ENCODE measurements at regions not wholly inside any gene's neighbourhood (a gene's known extent, or its start where the extent isn't known, plus 50 kb on each side); places are given as distances from the start of the nearest gene placed in this dataset.

DNA sequence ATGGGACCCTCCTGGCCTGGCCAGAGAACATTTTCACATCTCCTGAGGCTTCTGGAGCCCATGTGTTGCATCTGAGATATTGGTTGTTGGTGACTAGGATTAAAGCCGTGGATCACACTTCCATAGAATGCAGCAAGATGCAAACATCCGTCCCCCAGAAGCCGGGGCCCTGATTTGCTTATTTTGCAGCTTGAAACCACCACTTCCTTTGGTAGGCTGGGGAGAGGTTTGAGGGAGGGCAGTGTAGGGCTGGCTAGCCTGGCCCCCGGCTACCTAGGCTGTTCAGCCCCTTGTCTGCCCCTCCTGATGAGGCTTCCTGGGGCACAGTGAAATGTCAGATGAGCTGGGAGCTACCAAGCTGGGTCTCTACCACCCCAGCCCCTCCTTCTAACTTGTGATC is 209.7 kb upstream of the PWP1 start:
- TF ChIP-seq, protein P1, sequence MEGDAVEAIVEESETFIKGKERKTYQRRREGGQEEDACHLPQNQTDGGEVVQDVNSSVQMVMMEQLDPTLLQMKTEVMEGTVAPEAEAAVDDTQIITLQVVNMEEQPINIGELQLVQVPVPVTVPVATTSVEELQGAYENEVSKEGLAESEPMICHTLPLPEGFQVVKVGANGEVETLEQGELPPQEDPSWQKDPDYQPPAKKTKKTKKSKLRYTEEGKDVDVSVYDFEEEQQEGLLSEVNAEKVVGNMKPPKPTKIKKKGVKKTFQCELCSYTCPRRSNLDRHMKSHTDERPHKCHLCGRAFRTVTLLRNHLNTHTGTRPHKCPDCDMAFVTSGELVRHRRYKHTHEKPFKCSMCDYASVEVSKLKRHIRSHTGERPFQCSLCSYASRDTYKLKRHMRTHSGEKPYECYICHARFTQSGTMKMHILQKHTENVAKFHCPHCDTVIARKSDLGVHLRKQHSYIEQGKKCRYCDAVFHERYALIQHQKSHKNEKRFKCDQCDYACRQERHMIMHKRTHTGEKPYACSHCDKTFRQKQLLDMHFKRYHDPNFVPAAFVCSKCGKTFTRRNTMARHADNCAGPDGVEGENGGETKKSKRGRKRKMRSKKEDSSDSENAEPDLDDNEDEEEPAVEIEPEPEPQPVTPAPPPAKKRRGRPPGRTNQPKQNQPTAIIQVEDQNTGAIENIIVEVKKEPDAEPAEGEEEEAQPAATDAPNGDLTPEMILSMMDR (IDR thresholded peaks at IDR 0.05; ENCODE audit: insufficient read depth, low read length) = no peak
- TF ChIP-seq, protein P2, sequence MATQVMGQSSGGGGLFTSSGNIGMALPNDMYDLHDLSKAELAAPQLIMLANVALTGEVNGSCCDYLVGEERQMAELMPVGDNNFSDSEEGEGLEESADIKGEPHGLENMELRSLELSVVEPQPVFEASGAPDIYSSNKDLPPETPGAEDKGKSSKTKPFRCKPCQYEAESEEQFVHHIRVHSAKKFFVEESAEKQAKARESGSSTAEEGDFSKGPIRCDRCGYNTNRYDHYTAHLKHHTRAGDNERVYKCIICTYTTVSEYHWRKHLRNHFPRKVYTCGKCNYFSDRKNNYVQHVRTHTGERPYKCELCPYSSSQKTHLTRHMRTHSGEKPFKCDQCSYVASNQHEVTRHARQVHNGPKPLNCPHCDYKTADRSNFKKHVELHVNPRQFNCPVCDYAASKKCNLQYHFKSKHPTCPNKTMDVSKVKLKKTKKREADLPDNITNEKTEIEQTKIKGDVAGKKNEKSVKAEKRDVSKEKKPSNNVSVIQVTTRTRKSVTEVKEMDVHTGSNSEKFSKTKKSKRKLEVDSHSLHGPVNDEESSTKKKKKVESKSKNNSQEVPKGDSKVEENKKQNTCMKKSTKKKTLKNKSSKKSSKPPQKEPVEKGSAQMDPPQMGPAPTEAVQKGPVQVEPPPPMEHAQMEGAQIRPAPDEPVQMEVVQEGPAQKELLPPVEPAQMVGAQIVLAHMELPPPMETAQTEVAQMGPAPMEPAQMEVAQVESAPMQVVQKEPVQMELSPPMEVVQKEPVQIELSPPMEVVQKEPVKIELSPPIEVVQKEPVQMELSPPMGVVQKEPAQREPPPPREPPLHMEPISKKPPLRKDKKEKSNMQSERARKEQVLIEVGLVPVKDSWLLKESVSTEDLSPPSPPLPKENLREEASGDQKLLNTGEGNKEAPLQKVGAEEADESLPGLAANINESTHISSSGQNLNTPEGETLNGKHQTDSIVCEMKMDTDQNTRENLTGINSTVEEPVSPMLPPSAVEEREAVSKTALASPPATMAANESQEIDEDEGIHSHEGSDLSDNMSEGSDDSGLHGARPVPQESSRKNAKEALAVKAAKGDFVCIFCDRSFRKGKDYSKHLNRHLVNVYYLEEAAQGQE (IDR thresholded peaks at IDR 0.05; ENCODE audit: insufficient replicate concordance, low read depth) = no peak
- TF ChIP-seq POLR2AphosphoS5 (IDR thresholded peaks at IDR 0.05; ENCODE audit: low read depth) (no peak), SPI1 (IDR thresholded peaks at IDR 0.05; ENCODE audit: borderline replicate concordance, low read depth) (no peak), GABPA (IDR thresholded peaks at IDR 0.05; ENCODE audit: low read depth) (no peak)

All from HL-60 (cell line).